Epithelial cell of prostate (primary cell): ENCODE measurements at regions not wholly inside any gene's neighbourhood (a gene's known extent, or its start where the extent isn't known, plus 50 kb on each side); places are given as distances from the start of the nearest gene placed in this dataset.
"Not testable (repeated sequence)": the region's sequence is repeated elsewhere in the genome, so short reads cannot be mapped to it uniquely, and the experiment has no call there.

Source experiments
- DNase-seq: peaks from one replicate; pipeline ENCODE4 v3.0.0-alpha.2; 2011; ENCODE audit warnings: low read depth, low spot score
- H3K27ac ChIP-seq: fragments of 450-650 bp; 2 replicates; pipeline ENCODE4 v1.5.1; 2017; ENCODE audit warnings: mild to moderate bottlenecking

- H3K27ac ChIP-seq = no peak overlapping the region
- no peak for DNase-seq
Measured at GRCh38 chr3:81086348-81086747, 675.1 kb downstream of the GBE1 start.

GRCh38 chr3:81080608-81081007, 680.8 kb downstream of the GBE1 start:
- DNase-seq = no peak

GRCh38 chr3:81072591-81072990, 688.9 kb downstream of the GBE1 start:
- no peak for DNase-seq
- H3K27ac ChIP-seq = no peak overlapping the region

More at GRCh38 chr3:81080608-81081007, 680.8 kb downstream of the GBE1 start:
- H3K27ac ChIP-seq = no peak overlapping the region

GRCh38 chr3:81068546-81068945, 692.9 kb downstream of the GBE1 start:
- no peak for DNase-seq

GRCh38 chr3:81063896-81064295, 697.5 kb downstream of the GBE1 start:
- H3K27ac ChIP-seq = no peak overlapping the region
- no peak for DNase-seq

More at GRCh38 chr3:81068546-81068945, 692.9 kb downstream of the GBE1 start:
- no peak overlapping the region for H3K27ac ChIP-seq

GRCh38 chr3:81051133-81051532, 710.3 kb downstream of the GBE1 start:
- DNase-seq, H3K27ac ChIP-seq: not testable (repeated sequence)

- no peak overlapping the region for H3K27ac ChIP-seq
- no peak for DNase-seq
Measured at GRCh38 chr3:81048058-81048665, 713.3 kb downstream of the GBE1 start.

GRCh38 chr3:81045976-81046375, 715.5 kb downstream of the GBE1 start:
- H3K27ac ChIP-seq = no peak overlapping the region
- no peak for DNase-seq

- no peak overlapping the region for H3K27ac ChIP-seq
- DNase-seq = no peak
Measured at GRCh38 chr3:81045246-81045645, 716.2 kb downstream of the GBE1 start.

GRCh38 chr3:81043660-81044199, 717.7 kb downstream of the GBE1 start:
- no peak for DNase-seq

GRCh38 chr3:81043009-81043408, 718.4 kb downstream of the GBE1 start:
- DNase-seq = no peak
- no peak overlapping the region for H3K27ac ChIP-seq

More at GRCh38 chr3:81043660-81044199, 717.7 kb downstream of the GBE1 start:
- no peak overlapping the region for H3K27ac ChIP-seq

- H3K27ac ChIP-seq = no peak overlapping the region
- DNase-seq = no peak
Measured at GRCh38 chr3:81041331-81041730, 720.1 kb downstream of the GBE1 start.

- no peak overlapping the region for H3K27ac ChIP-seq
- DNase-seq = no peak
Measured at GRCh38 chr3:81040107-81040506, 721.3 kb downstream of the GBE1 start.

- H3K27ac ChIP-seq = no peak overlapping the region
- no peak for DNase-seq
Measured at GRCh38 chr3:81033684-81034083, 727.8 kb downstream of the GBE1 start.

- no peak for DNase-seq
- no peak overlapping the region for H3K27ac ChIP-seq
Measured at GRCh38 chr3:81033185-81033584, 728.3 kb downstream of the GBE1 start.

- no peak for DNase-seq
- no peak overlapping the region for H3K27ac ChIP-seq
Measured at GRCh38 chr3:81029861-81030260, 731.6 kb downstream of the GBE1 start.

- no peak overlapping the region for H3K27ac ChIP-seq
- no peak for DNase-seq
Measured at GRCh38 chr3:81027344-81027743, 734.1 kb downstream of the GBE1 start.

GRCh38 chr3:81024560-81024959, 736.9 kb downstream of the GBE1 start:
- no peak for DNase-seq
- no peak overlapping the region for H3K27ac ChIP-seq

- no peak for DNase-seq
- H3K27ac ChIP-seq = no peak overlapping the region
Measured at GRCh38 chr3:81022339-81022738, 739.1 kb downstream of the GBE1 start.

- no peak overlapping the region for H3K27ac ChIP-seq
- no peak for DNase-seq
Measured at GRCh38 chr3:81013360-81013759, 748.1 kb downstream of the GBE1 start.

- H3K27ac ChIP-seq = no peak overlapping the region
- no peak for DNase-seq
Measured at GRCh38 chr3:81005992-81006391, 755.5 kb downstream of the GBE1 start.

- no peak for DNase-seq
Measured at GRCh38 chr3:81003817-81004216, 757.6 kb downstream of the GBE1 start.

More at GRCh38 chr3:81003817-81004216, 757.6 kb downstream of the GBE1 start:
- H3K27ac ChIP-seq = no peak overlapping the region
